HEK293 (cell line): ENCODE measurements at regions not wholly inside any gene's neighbourhood (a gene's known extent, or its start where the extent isn't known, plus 50 kb on each side); places are given as distances from the start of the nearest gene placed in this dataset.

Experiments
- CTCF ChIA-PET: fragments of 350-600 bp; formaldehyde crosslinking; extraction: SDS; loops from one replicate; lab custom pipeline; 2021; ENCODE audit warnings: antibody characterized with exemption; lab: Yijun Ruan, JAX
- POLR2A ChIA-PET: fragments of 300-600 bp; formaldehyde crosslinking; extraction: SDS; loops from one replicate; lab custom pipeline; 2020; ENCODE audit warnings: antibody characterized with exemption, inconsistent platforms; lab: Yijun Ruan, JAX
- H3K27ac ChIP-seq: fragments of 200-500 bp; sonication (Bioruptor generic); 2 replicates; pipeline ENCODE4 v1.5.1; 2014; ENCODE audit warnings: low read depth, low read length, control low read depth, inconsistent platforms; ENCODE audit errors: extremely low read depth
- H3K36me3 ChIP-seq, 2 experiments: fragments of 200-500 bp in 1 of 2; sonication (Bioruptor generic) in 1 of 2; 1 replicate in 1 of 2; 2 replicates in 1 of 2; pipeline ENCODE4 v1.5.1; 2014 to 2017; ENCODE audit warnings: inconsistent platforms in 2 of 2, low read length in 2 of 2; ENCODE audit not compliant: control insufficient read depth in 2 of 2, insufficient read depth in 1 of 2
- H3K4me1 ChIP-seq: fragments of 200-500 bp; sonication (Bioruptor generic); 2 replicates; pipeline ENCODE4 v1.5.1; 2014; ENCODE audit warnings: mild to moderate bottlenecking, low read length, inconsistent platforms; ENCODE audit not compliant: control insufficient read depth, insufficient read depth
- H3K4me3 ChIP-seq: 2 replicates; pipeline ENCODE4 v1.5.1; 2011; ENCODE audit warnings: low read depth, mild to moderate bottlenecking, control low read depth, low read length, moderate library complexity
- H3K9me3 ChIP-seq: fragments of 200-500 bp; sonication (Bioruptor generic); 2 replicates; pipeline ENCODE4 v1.5.1; 2014; ENCODE audit warnings: low read depth, low read length, inconsistent platforms; ENCODE audit not compliant: control insufficient read depth, insufficient read depth
- BCL11A ChIP-seq: fragments of 450-650 bp; formaldehyde crosslinking; IDR thresholded peaks from 2 replicates; pipeline ENCODE4 v1.5.1; 2016; ENCODE audit warnings: low read depth, missing biosample characterization, missing genetic modification characterization
- EGR2 ChIP-seq: fragments of 450-650 bp; formaldehyde crosslinking; IDR thresholded peaks from 2 replicates; pipeline ENCODE4 v1.5.1; 2016; ENCODE audit warnings: low read depth, missing biosample characterization, missing genetic modification characterization
- GLIS1 ChIP-seq: fragments of 450-650 bp; formaldehyde crosslinking; IDR thresholded peaks from 2 replicates; pipeline ENCODE4 v1.5.1; 2016; ENCODE audit warnings: missing biosample characterization, missing genetic modification characterization
- HOXA7 ChIP-seq: sonication (generic); formaldehyde crosslinking; IDR thresholded peaks from 2 replicates; pipeline ENCODE4 v1.8.1; 2022; ENCODE audit warnings: missing genetic modification reagents, borderline replicate concordance
- MEIS1 ChIP-seq: sonication (generic); formaldehyde crosslinking; IDR thresholded peaks from 2 replicates; pipeline ENCODE4 v1.8.1; 2022; ENCODE audit warnings: missing genetic modification reagents, mild to moderate bottlenecking, borderline replicate concordance
- PRDM6 ChIP-seq: fragments of 450-650 bp; formaldehyde crosslinking; IDR thresholded peaks from 2 replicates; pipeline ENCODE4 v1.5.1; 2017; ENCODE audit warnings: missing biosample characterization, missing genetic modification characterization
- REPIN1 ChIP-seq: fragments of 450-650 bp; formaldehyde crosslinking; IDR thresholded peaks from 2 replicates; pipeline ENCODE4 v1.5.1; 2017; ENCODE audit warnings: missing biosample characterization, missing genetic modification characterization, low read depth
- SCRT2 ChIP-seq: fragments of 450-650 bp; formaldehyde crosslinking; IDR thresholded peaks from 2 replicates; pipeline ENCODE4 v1.5.1; 2016; ENCODE audit warnings: missing biosample characterization, missing genetic modification characterization
- YY2 ChIP-seq: fragments of 450-650 bp; formaldehyde crosslinking; IDR thresholded peaks from 2 replicates; pipeline ENCODE4 v1.5.1; 2016; ENCODE audit warnings: missing biosample characterization, missing genetic modification characterization
- ZNF112 ChIP-seq: fragments of 450-650 bp; formaldehyde crosslinking; IDR thresholded peaks from 2 replicates; pipeline ENCODE4 v1.5.0; 2017; ENCODE audit warnings: missing biosample characterization, missing genetic modification characterization
- ZNF169 ChIP-seq: fragments of 450-650 bp; formaldehyde crosslinking; IDR thresholded peaks from 2 replicates; pipeline ENCODE4 v1.5.1; 2016; ENCODE audit warnings: missing biosample characterization, missing genetic modification characterization
- ZNF366 ChIP-seq: fragments of 450-650 bp; formaldehyde crosslinking; conservative IDR thresholded peaks from 2 replicates; pipeline ENCODE4 v1.5.1; 2016; ENCODE audit warnings: missing biosample characterization, missing genetic modification characterization
- ZNF37A ChIP-seq: fragments of 450-650 bp; IDR thresholded peaks from 2 replicates; pipeline ENCODE4 v1.5.1; 2018; ENCODE audit warnings: missing biosample characterization, missing genetic modification characterization
- ZNF423 ChIP-seq: fragments of 450-650 bp; formaldehyde crosslinking; IDR thresholded peaks from 2 replicates; pipeline ENCODE4 v1.5.1; 2016; ENCODE audit warnings: missing biosample characterization, missing genetic modification characterization
- ZNF544 ChIP-seq: fragments of 450-650 bp; formaldehyde crosslinking; IDR thresholded peaks from 2 replicates; pipeline ENCODE4 v1.5.0; 2017; ENCODE audit warnings: missing biosample characterization, missing genetic modification characterization
- ZNF548 ChIP-seq: fragments of 450-650 bp; formaldehyde crosslinking; IDR thresholded peaks from 2 replicates; pipeline ENCODE4 v1.5.1; 2016; ENCODE audit warnings: missing biosample characterization, missing genetic modification characterization
- ZNF561 ChIP-seq: fragments of 450-650 bp; IDR thresholded peaks from 2 replicates; pipeline ENCODE4 v1.5.1; 2018; ENCODE audit warnings: missing biosample characterization, missing genetic modification characterization, borderline replicate concordance
- ZNF585B ChIP-seq: fragments of 450-650 bp; formaldehyde crosslinking; IDR thresholded peaks from 2 replicates; pipeline ENCODE4 v1.5.1; 2016; ENCODE audit warnings: missing biosample characterization, missing genetic modification characterization
- ZNF677 ChIP-seq: fragments of 450-650 bp; IDR thresholded peaks from 2 replicates; pipeline ENCODE4 v1.5.0; 2018; ENCODE audit warnings: missing biosample characterization, mild to moderate bottlenecking, missing genetic modification characterization, moderate library complexity
- ZNF830 ChIP-seq: fragments of 450-650 bp; IDR thresholded peaks from 2 replicates; pipeline ENCODE4 v1.5.0; 2018; ENCODE audit warnings: missing biosample characterization, missing genetic modification characterization, low read depth, mild to moderate bottlenecking, moderate library complexity
- TF ChIP-seq, protein P1 (sequence below): sonication (generic); formaldehyde crosslinking; IDR thresholded peaks from 2 replicates; pipeline ENCODE4 v1.8.1; 2022; ENCODE audit warnings: mild to moderate bottlenecking, moderate library complexity, missing genetic modification reagents
- TF ChIP-seq, protein P2 (sequence below): fragments of 450-650 bp; formaldehyde crosslinking; optimal IDR thresholded peaks from 2 replicates; pipeline ENCODE3; 2016; ENCODE audit warnings: missing biosample characterization, mild to moderate bottlenecking, missing genetic modification characterization

DNA sequence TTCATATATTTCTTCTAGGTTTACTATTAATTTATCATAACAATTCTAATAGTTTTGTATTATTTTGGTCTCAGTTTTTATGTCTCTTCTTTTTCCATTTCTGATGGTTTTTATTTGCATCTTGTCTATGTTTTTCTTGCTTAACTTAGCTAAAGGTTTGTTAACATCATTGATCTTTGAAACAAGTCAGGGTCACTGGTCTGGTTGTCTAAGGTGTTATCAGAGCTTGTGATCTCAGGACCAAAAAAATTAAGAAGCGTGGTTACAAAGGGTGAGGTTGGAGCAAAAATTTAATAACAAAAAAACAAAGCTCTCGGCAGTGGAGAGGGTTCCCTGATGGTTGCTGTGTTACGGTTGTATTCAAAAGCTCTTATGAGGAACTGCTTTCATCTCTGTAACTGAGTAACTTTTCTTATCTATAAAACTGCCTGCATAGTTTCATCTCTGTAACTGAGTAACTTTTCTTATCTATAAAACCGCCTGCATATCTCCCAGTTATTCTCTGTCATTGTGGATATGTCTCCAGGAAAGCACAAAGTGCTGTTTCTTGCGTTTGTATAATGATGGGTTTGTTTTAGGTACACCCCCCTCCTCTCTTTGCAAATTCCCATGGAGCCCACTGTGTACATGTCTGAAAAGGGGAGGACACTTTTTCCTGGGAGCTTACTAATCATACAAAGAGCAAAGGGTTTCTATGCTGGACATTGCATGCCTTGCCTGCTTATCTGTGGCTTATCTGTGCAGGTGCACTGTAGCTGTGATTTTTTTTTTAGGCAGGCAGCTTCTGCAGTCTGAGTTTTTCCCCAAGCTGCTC is 62.4 kb upstream of the UGT2B15 start (continued):
- no peak for TF ChIP-seq BCL11A (tag by site-specific recombination)

DNA sequence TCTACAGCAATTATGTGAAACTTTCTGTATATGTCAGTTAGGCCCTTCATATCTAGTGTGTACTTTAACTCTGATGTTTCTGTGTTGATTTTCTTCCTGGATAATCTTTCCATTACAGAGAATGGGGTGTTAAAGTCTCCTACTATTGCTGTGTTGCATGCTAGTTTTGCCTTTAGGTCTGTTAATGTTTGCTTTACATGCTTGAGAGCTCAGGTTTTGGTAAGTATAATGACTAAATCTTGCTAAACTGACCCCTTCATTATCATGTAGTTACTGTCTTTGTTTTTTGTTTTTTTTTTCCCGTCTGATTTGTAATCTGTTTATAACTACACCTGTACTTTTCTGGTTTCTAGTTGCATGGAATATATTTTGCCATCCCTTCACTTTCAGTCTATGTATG is 63.6 kb upstream of the UGT2B15 start:
- no peak overlapping the region for H3K27ac ChIP-seq
- no peaks in the 10 kb centered on the region for H3K4me1 ChIP-seq
- no peak overlapping the region for H3K4me3 ChIP-seq
- H3K36me3 ChIP-seq = no peaks in the 10 kb centered on the region
- no peaks in the 10 kb centered on the region for H3K9me3 ChIP-seq
- CTCF ChIA-PET = no interaction called here
- TF ChIP-seq REPIN1 (tag by site-specific recombination) (no peak), GLIS1 (tag by site-specific recombination) (no peak), YY2 (tag by site-specific recombination) (no peak), ZNF37A (no peak), SCRT2 (tag by site-specific recombination) (no peak), ZNF423 (tag by site-specific recombination) (no peak), ZNF544 (no peak)
- TF ChIP-seq, protein P1, sequence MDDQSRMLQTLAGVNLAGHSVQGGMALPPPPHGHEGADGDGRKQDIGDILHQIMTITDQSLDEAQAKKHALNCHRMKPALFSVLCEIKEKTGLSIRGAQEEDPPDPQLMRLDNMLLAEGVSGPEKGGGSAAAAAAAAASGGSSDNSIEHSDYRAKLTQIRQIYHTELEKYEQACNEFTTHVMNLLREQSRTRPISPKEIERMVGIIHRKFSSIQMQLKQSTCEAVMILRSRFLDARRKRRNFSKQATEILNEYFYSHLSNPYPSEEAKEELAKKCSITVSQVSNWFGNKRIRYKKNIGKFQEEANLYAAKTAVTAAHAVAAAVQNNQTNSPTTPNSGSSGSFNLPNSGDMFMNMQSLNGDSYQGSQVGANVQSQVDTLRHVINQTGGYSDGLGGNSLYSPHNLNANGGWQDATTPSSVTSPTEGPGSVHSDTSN (CRISPR knock-in tag) = no peak
- POLR2A ChIA-PET = no interaction called here

- CTCF ChIA-PET = no interaction called here
- no peaks in the 10 kb centered on the region for H3K9me3 ChIP-seq
- no peaks in the 10 kb centered on the region for H3K36me3 ChIP-seq
- H3K27ac ChIP-seq = no peak overlapping the region
- H3K4me1 ChIP-seq = no peaks in the 10 kb centered on the region
- POLR2A ChIA-PET = no interaction called here
- TF ChIP-seq EGR2 (tag by site-specific recombination) (no peak), ZNF169 (tag by site-specific recombination) (no peak), ZNF366 (no peak), ZNF677 (tag by site-specific recombination) (no peak), ZNF112 (tag by site-specific recombination) (no peak), HOXA7 (CRISPR knock-in tag) (no peak), ZNF585B (no peak), ZNF830 (tag by site-specific recombination) (no peak), ZNF561 (no peak), ZNF548 (tag by site-specific recombination) (no peak)
- TF ChIP-seq, protein P2, sequence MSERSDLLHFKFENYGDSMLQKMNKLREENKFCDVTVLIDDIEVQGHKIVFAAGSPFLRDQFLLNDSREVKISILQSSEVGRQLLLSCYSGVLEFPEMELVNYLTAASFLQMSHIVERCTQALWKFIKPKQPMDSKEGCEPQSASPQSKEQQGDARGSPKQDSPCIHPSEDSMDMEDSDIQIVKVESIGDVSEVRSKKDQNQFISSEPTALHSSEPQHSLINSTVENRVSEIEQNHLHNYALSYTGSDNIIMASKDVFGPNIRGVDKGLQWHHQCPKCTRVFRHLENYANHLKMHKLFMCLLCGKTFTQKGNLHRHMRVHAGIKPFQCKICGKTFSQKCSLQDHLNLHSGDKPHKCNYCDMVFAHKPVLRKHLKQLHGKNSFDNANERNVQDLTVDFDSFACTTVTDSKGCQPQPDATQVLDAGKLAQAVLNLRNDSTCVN (tag by site-specific recombination) = no peak
- H3K4me3 ChIP-seq = no peak overlapping the region
Observed at GRCh38 chr4:68735106-68735505, 64.7 kb upstream of the UGT2B15 start.

- no peaks in the 10 kb centered on the region for H3K36me3 ChIP-seq
- H3K4me3 ChIP-seq = no peak overlapping the region
- POLR2A ChIA-PET = no interaction called here
- H3K27ac ChIP-seq = no peak overlapping the region
- H3K4me1 ChIP-seq = no peaks in the 10 kb centered on the region
- CTCF ChIA-PET = no interaction called here
- TF ChIP-seq SCRT2 (tag by site-specific recombination) = no peak
- TF ChIP-seq MEIS1 (CRISPR knock-in tag) = no peak
- no peak for TF ChIP-seq PRDM6 (tag by site-specific recombination)
- no peak for TF ChIP-seq ZNF585B
- no peaks in the 10 kb centered on the region for H3K9me3 ChIP-seq
Observed at GRCh38 chr4:68736813-68737212, 66.4 kb upstream of the UGT2B15 start.
